OCI-LY1 (cell line): ENCODE measurements at regions not wholly inside any gene's neighbourhood (a gene's known extent, or its start where the extent isn't known, plus 50 kb on each side); places are given as distances from the start of the nearest gene placed in this dataset.

Experiments
- H2AFZ ChIP-seq: fragments of 200-600 bp; sonication (generic), shearing (Covaris generic); 2 replicates; pipeline ENCODE4 v1.6.0; 2014; ENCODE audit warnings: antibody characterized with exemption, mild to moderate bottlenecking, low read length
- H3F3A ChIP-seq: fragments of 200-600 bp; sonication (generic), shearing (Covaris generic); 2 replicates; pipeline ENCODE4 v1.6.0; 2014; ENCODE audit warnings: mild to moderate bottlenecking, antibody characterized with exemption, low read length, moderate library complexity; ENCODE audit not compliant: insufficient read depth
- H3K27ac ChIP-seq: fragments of 200-600 bp; sonication (generic); 2 replicates; pipeline ENCODE4 v1.5.1; 2014; ENCODE audit warnings: low read length, mixed run types, mild to moderate bottlenecking, low read depth; ENCODE audit not compliant: poor library complexity, severe bottlenecking
- H3K27me3 ChIP-seq: fragments of 200-600 bp; sonication (generic); 2 replicates; pipeline ENCODE4 v1.6.0; 2014; ENCODE audit warnings: antibody characterized with exemption, mild to moderate bottlenecking, low read length, moderate library complexity; ENCODE audit not compliant: insufficient read depth
- H3K36me3 ChIP-seq: fragments of 200-600 bp; sonication (generic); 2 replicates; pipeline ENCODE4 v1.6.1; 2014; ENCODE audit warnings: mild to moderate bottlenecking, antibody characterized with exemption, low read length, moderate library complexity, mixed read lengths; ENCODE audit not compliant: insufficient read depth
- H3K4me1 ChIP-seq: fragments of 200-600 bp; sonication (generic); 2 replicates; pipeline ENCODE4 v1.5.1; 2014; ENCODE audit warnings: mild to moderate bottlenecking, low read length, moderate library complexity; ENCODE audit not compliant: insufficient read depth, severe bottlenecking
- H3K4me2 ChIP-seq: fragments of 200-600 bp; sonication (generic), shearing (Covaris generic); 2 replicates; pipeline ENCODE4 v1.6.1; 2014; ENCODE audit warnings: low read length
- H3K4me3 ChIP-seq: fragments of 200-600 bp; sonication (generic); 2 replicates; pipeline ENCODE4 v1.5.1; 2014; ENCODE audit warnings: low read length, low read depth, mild to moderate bottlenecking, mixed read lengths; ENCODE audit not compliant: poor library complexity, severe bottlenecking
- H3K79me2 ChIP-seq: fragments of 200-600 bp; shearing (Covaris generic); 2 replicates; pipeline ENCODE4 v1.6.1; 2016; ENCODE audit warnings: mixed run types, low read length, mixed read lengths; ENCODE audit not compliant: insufficient read depth
- H3K9ac ChIP-seq: fragments of 200-600 bp; sonication (generic), shearing (Covaris generic); 2 replicates; pipeline ENCODE4 v1.6.1; 2014; ENCODE audit warnings: mild to moderate bottlenecking, low read length, mixed read lengths
- H3K9me2 ChIP-seq: fragments of 200-600 bp; sonication (generic), shearing (Covaris generic); 2 replicates; pipeline ENCODE4 v1.6.1; 2014; ENCODE audit warnings: low read depth, mild to moderate bottlenecking, low read length, mixed read lengths
- H3K9me3 ChIP-seq: fragments of 200-600 bp; shearing (Covaris generic); 2 replicates; pipeline ENCODE4 v1.6.1; 2014; ENCODE audit warnings: low read length, mixed read lengths
- H4K20me1 ChIP-seq: fragments of 200-600 bp; sonication (generic), shearing (Covaris generic); 2 replicates; pipeline ENCODE4 v1.6.0; 2016; ENCODE audit warnings: mild to moderate bottlenecking, low read length; ENCODE audit not compliant: insufficient read depth
- EZH2 ChIP-seq: fragments of 200-600 bp; sonication (generic), shearing (Covaris generic); IDR thresholded peaks from 2 replicates; pipeline ENCODE4 v1.8.0; 2017; ENCODE audit warnings: borderline replicate concordance, mixed run types, mild to moderate bottlenecking, antibody characterized with exemption, low read length, moderate library complexity, mixed read lengths
- TF ChIP-seq, protein P1 (sequence below): fragments of 200-600 bp; sonication (generic), shearing (Covaris generic); IDR thresholded peaks from 2 replicates; pipeline ENCODE4 v1.5.1; 2017; ENCODE audit warnings: mild to moderate bottlenecking, antibody characterized with exemption, low read length, moderate library complexity, mixed read lengths

DNA sequence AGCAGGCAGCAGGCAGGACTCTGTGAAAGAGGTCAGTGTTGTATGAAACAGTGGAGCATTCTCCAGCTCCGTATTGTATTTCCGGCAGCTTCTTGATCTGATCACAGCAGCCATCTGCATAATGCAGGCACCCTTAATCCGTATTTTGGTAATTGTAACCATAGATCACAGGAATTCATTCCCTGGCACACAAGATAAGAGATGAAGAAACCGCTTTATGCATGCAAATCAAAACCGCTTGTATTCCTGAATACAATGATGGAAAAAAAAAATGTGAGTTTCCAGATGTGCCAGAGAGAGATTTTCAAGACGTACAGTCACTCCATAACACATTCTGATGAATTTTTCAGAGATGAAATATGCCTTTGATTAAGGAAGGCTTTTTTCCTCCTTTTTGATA is 221.3 kb downstream of the ACKR3 start:
- Histone ChIP-seq H3K36me3 (no peaks in the 10 kb centered on the region), H3K4me3 (no peak overlapping the region), H3K27me3 (no peaks in the 10 kb centered on the region), H3K9me3 (no peaks in the 10 kb centered on the region), H3K4me1 (no peaks in the 10 kb centered on the region), H3K79me2 (no peaks in the 10 kb centered on the region), H3K4me2 (no peak overlapping the region), H3K9ac (no peak overlapping the region), H3K9me2 (no peaks in the 10 kb centered on the region), H3K27ac (no peak overlapping the region), H4K20me1 (no peaks in the 10 kb centered on the region), H3F3A (no peaks in the 10 kb centered on the region), H2AFZ (no peak overlapping the region)
- TF ChIP-seq, protein P1, sequence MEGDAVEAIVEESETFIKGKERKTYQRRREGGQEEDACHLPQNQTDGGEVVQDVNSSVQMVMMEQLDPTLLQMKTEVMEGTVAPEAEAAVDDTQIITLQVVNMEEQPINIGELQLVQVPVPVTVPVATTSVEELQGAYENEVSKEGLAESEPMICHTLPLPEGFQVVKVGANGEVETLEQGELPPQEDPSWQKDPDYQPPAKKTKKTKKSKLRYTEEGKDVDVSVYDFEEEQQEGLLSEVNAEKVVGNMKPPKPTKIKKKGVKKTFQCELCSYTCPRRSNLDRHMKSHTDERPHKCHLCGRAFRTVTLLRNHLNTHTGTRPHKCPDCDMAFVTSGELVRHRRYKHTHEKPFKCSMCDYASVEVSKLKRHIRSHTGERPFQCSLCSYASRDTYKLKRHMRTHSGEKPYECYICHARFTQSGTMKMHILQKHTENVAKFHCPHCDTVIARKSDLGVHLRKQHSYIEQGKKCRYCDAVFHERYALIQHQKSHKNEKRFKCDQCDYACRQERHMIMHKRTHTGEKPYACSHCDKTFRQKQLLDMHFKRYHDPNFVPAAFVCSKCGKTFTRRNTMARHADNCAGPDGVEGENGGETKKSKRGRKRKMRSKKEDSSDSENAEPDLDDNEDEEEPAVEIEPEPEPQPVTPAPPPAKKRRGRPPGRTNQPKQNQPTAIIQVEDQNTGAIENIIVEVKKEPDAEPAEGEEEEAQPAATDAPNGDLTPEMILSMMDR: no peak
- TF ChIP-seq EZH2: no peak

DNA sequence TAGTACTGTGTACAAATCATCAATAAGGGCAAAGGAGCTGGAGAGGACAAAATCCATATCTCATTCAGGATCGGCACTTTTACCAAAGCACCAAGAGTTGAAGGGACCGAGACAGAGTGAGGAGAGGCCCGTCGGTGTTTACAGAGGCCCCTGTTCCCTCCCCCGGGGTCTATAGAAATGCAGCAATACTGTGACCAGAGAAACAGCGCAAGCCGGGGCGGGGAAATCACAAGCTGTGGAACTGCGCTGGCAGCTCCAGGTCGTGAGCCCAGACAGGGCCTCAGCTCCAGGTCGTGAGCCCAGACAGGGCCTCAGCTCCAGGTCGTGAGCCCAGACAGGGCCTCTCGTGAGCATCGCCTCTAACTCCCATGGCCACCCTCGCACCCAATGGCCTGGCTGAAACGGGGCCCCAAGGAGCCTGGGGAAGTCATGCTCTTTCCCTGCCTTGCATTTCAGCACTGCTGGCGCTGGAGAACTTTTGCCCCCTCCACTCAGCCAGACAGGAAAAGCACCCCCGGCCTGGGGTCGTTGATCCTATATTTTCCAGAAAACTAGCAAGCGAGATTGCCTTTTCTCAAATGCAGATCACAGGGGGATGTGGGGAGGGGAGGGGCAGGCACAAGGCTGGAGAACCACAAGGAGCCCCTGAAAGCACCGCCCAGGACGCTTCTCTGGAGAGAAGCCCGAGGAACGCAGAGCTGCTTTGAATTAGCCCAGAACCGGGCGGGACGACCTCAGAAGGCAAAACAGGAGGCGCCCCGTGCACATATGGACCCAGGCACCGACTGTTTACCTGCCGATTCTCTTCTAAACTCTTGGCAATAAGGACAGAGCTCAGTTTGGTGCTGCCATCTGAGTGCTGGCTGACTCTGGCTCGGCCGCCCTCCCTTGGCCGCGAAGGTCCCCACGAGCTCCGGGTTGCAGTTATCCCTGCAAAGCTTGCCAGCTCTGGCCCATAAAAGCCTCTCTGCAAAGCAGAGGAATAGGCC is 223.7 kb downstream of the ACKR3 start:
- H3K36me3 ChIP-seq: no peaks in the 10 kb centered on the region
- H3K9me2 ChIP-seq: no peaks in the 10 kb centered on the region
- H3K27me3 ChIP-seq: no peaks in the 10 kb centered on the region
- H3K79me2 ChIP-seq: no peaks in the 10 kb centered on the region
- H4K20me1 ChIP-seq: no peaks in the 10 kb centered on the region
- H3K9ac ChIP-seq: no peak overlapping the region
- H3F3A ChIP-seq: no peaks in the 10 kb centered on the region
- no peaks in the 10 kb centered on the region for H3K9me3 ChIP-seq
- H3K4me2 ChIP-seq: no peak overlapping the region
- no peaks in the 10 kb centered on the region for H3K4me1 ChIP-seq
- no peak for TF ChIP-seq EZH2
- TF ChIP-seq, protein P1: no peak
- no peak overlapping the region for H2AFZ ChIP-seq
- no peak overlapping the region for H3K27ac ChIP-seq
- H3K4me3 ChIP-seq: no peak overlapping the region

- Histone ChIP-seq H3K27ac (no peak overlapping the region), H3K9ac (no peak overlapping the region), H3F3A (no peaks in the 10 kb centered on the region), H3K4me2 (no peak overlapping the region), H3K79me2 (no peaks in the 10 kb centered on the region), H3K27me3 (no peaks in the 10 kb centered on the region), H3K4me3 (no peak overlapping the region), H3K9me3 (no peaks in the 10 kb centered on the region), H3K9me2 (no peaks in the 10 kb centered on the region), H2AFZ (no peak overlapping the region), H3K36me3 (no peaks in the 10 kb centered on the region), H4K20me1 (no peaks in the 10 kb centered on the region), H3K4me1 (no peaks in the 10 kb centered on the region)
- TF ChIP-seq, protein P1: no peak
- TF ChIP-seq EZH2: no peak
Measured at GRCh38 chr2:236794176-236794957, 224.7 kb downstream of the ACKR3 start.
